ENCODE measurements at regions not wholly inside any gene's neighbourhood (a gene's known extent, or its start where the extent isn't known, plus 50 kb on each side); places are given as distances from the start of the nearest gene placed in this dataset.
"Not testable (repeated sequence)": the region's sequence is repeated elsewhere in the genome, so short reads cannot be mapped to it uniquely, and the experiment has no call there.

DNA sequence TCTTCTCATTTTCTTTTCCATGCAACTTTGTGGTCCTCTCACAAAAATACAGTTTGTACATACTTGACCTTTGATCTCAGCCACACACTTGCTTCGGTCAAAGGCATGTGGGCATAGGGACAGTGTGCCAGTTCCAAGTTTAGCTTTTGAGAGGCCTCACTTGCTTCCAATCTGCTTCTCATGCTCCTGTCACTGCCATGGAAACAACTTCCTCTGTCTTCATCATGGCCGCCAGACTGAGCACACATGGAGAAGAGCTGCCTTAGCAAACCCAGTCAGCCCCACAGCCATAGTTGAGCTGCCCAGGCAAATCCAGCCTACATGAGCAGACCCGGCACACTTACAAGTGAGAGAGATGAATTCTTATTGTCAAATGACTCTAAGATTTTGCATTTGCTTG lies 138.2 kb upstream of the TUSC1 start:
- TF ChIP-seq, protein P1, sequence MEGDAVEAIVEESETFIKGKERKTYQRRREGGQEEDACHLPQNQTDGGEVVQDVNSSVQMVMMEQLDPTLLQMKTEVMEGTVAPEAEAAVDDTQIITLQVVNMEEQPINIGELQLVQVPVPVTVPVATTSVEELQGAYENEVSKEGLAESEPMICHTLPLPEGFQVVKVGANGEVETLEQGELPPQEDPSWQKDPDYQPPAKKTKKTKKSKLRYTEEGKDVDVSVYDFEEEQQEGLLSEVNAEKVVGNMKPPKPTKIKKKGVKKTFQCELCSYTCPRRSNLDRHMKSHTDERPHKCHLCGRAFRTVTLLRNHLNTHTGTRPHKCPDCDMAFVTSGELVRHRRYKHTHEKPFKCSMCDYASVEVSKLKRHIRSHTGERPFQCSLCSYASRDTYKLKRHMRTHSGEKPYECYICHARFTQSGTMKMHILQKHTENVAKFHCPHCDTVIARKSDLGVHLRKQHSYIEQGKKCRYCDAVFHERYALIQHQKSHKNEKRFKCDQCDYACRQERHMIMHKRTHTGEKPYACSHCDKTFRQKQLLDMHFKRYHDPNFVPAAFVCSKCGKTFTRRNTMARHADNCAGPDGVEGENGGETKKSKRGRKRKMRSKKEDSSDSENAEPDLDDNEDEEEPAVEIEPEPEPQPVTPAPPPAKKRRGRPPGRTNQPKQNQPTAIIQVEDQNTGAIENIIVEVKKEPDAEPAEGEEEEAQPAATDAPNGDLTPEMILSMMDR (conservative IDR thresholded peaks at IDR 0.05; ENCODE audit: low read depth, low read length), result no peak
- no peak overlapping the region for H3K4me3 ChIP-seq (ENCODE audit: low read depth, low read length)
- no peak for DNase-seq (ENCODE audit: low read depth)

DNA sequence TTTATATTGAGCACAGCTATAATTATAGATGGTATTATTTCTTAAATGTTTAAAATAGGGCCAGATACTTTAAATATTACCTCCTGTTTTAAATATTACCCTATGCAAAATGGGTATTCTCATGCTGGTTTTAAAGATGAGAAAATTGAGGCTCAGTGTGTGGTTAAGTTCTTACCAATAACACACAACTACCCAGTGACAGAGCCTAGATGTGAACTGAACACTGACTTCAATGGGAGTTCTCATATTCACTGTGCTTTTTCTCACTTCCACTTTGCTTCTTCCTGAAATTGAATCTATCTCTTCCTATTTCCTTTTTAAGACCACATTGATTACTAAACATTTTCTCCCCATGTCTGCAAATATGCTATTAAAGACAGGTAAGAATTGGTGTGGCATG lies 135.8 kb upstream of the TUSC1 start:
- TF ChIP-seq, protein P1 (conservative IDR thresholded peaks at IDR 0.05; ENCODE audit: low read depth, low read length), result no peak
- H3K4me3 ChIP-seq (ENCODE audit: low read depth, low read length), result no peak overlapping the region
- DNase-seq (ENCODE audit: low read depth), result no peak

DNA sequence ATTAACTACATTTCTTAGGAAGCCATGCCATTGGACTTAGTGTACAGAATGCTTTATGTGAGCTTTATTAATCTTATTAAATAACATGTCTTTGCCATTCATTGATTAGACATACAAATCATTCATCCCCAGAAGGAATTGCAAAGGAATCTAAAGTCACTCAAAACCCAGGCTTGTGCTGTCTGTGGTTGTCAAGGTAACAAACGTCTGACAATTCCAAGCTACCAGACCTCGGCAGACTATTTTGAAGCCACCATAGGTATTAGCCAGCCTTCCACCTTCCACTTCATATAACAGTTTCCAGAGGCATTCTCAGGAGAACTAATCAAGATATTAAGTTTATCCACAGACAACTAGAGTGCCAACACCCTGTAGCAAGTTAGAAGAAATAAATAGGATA lies 135.2 kb upstream of the TUSC1 start:
- TF ChIP-seq, protein P1 (conservative IDR thresholded peaks at IDR 0.05; ENCODE audit: low read depth, low read length), result no peak
- DNase-seq (ENCODE audit: low read depth), result no peak
- H3K4me3 ChIP-seq (ENCODE audit: low read depth, low read length), result no peak overlapping the region

DNA sequence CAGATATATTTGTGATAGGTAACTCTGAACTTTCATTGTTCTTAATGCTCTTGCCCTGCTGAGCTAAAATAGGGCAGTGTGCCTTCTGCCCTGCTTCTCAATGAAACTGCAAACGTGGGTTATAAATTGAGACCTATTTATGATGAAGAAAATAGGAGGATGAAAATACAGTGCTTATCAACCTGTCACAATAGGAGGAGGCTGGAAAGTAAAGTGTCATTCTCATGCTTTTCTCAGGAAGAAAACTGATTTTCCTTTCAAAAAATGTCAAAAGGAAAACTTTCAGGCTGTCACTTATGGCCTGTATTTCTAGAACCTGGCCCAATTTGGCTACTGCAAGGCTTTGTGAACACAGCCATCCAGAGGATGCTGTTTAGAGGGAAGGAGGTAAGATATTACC lies 130.3 kb upstream of the TUSC1 start:
- TF ChIP-seq, protein P1 (conservative IDR thresholded peaks at IDR 0.05; ENCODE audit: low read depth, low read length), result no peak
- no peak for DNase-seq (ENCODE audit: low read depth)
- H3K4me3 ChIP-seq (ENCODE audit: low read depth, low read length), result no peak overlapping the region

DNA sequence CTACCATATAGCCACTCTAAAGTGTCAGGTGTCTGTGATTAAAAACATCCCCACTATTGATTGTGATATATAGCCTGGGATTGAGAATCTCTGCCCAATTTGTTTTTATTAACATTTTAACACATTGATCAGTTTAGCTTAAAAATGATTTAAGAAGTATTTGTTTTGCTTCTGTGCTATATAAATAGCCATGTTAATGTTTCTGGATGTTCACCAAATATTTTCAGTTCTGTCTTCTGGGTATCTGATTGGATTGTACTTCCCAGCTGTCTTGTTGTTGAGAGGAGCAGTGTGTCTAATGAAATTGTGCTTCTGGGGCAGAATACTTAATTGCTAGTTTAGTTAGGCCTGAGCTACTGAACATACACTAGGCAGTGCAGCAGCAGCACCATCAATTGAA lies 126.6 kb upstream of the TUSC1 start:
- no peak overlapping the region for H3K4me3 ChIP-seq (ENCODE audit: low read depth, low read length)
- TF ChIP-seq, protein P1 (conservative IDR thresholded peaks at IDR 0.05; ENCODE audit: low read depth, low read length), result no peak
- DNase-seq (ENCODE audit: low read depth), result no peak

DNA sequence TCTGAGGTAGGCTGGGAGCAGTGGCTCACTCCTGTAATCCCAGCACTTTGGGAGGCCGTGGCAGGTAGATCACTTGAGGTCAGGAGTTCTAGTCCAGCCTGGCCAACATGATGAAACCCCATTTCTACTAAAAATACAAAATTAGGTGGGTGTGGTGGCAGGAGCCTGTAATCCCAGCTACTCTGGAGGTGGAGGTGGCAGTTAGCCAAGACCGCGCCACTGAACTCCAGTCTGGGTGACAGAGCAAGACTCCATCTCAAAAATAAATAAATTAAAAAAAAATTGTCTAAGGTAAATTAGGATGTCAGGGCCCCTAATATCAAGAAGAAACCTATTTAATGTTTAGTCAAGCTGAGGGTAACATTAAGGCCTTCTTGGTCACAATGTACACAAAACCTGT lies 123.7 kb upstream of the TUSC1 start:
- not testable (repeated sequence) for DNase-seq (ENCODE audit: low read depth); H3K4me3 ChIP-seq (ENCODE audit: low read depth, low read length)

DNA sequence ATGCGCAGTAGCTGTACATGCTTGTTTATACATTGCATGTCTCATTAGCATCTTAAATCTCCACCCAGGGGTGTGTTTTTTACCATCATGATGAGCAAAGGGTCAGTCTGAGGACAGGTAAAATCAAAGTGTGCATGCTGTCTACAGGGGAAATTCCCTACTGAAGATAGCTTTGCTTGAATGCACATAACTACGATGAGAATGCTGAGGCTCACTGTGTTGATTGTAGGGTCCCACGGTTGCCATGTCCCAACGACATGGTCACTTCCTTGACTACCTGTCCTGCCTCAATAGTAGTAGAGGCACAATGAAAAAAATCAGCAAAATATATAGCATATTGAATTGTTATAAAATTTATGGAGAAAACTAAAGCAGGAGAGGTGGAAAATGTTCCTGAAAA lies 95.6 kb upstream of the TUSC1 start:
- TF ChIP-seq, protein P1 (conservative IDR thresholded peaks at IDR 0.05; ENCODE audit: low read depth, low read length), result no peak
- DNase-seq (ENCODE audit: low read depth), result no peak
- no peak overlapping the region for H3K4me3 ChIP-seq (ENCODE audit: low read depth, low read length)

DNA sequence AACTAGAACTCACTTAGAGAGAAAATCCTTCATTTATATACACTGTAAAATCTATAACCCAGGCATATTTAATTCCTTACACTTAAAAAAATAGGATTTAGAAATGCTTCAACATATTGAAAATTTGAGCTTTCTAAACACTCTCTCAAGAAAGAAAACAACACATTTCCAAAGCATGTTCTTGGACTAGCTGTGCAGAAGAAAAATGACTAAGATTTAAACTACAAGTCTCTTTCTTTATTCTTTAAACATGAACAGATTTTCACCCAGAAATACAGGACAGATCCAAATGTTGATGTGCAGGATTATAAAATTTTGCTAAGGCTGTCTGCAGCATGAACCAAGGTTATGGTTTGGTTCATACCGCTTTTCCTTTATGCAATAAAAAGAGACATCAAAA lies 77.7 kb upstream of the TUSC1 start:
- TF ChIP-seq, protein P1 (conservative IDR thresholded peaks at IDR 0.05; ENCODE audit: low read depth, low read length), result no peak
- no peak for DNase-seq (ENCODE audit: low read depth)

More for the DNA sequence above, 77.7 kb upstream of the TUSC1 start:
- no peak overlapping the region for H3K4me3 ChIP-seq (ENCODE audit: low read depth, low read length)

Measured in choroid plexus epithelial cell (primary cell).